GM19043 (cell line): ENCODE measurements at regions not wholly inside any gene's neighbourhood (a gene's known extent, or its start where the extent isn't known, plus 50 kb on each side); places are given as distances from the start of the nearest gene placed in this dataset.

Experiments
- ATAC-seq: cut with Tn5 transposase; IDR thresholded peaks from one replicate; pipeline ENCODE4 v1.9.1; 2021; ENCODE audit warnings: low read depth; ENCODE audit not compliant: unreplicated experiment

- ATAC-seq, result no peak
Measured at GRCh38 chr10:16341637-16342036, 95.2 kb upstream of the PTER start.

GRCh38 chr10:16348891-16349290, 87.9 kb upstream of the PTER start:
- ATAC-seq, result no peak

GRCh38 chr10:16352146-16352545, 84.7 kb upstream of the PTER start:
- ATAC-seq, result no peak

GRCh38 chr10:16360001-16360400, 76.8 kb upstream of the PTER start:
- ATAC-seq, result no peak

GRCh38 chr10:16360425-16360824, 76.4 kb upstream of the PTER start:
- no peak for ATAC-seq

- no peak for ATAC-seq
Measured at GRCh38 chr10:16361086-16361485, 75.7 kb upstream of the PTER start.

- ATAC-seq, result no peak
Measured at GRCh38 chr10:16363741-16364140, 73.1 kb upstream of the PTER start.

GRCh38 chr10:16367621-16368292, 69.1 kb upstream of the PTER start:
- no peak for ATAC-seq

- ATAC-seq, result peak; percentile 93
Measured at GRCh38 chr10:16381083-16381482, 55.7 kb upstream of the PTER start.

GRCh38 chr10:16384021-16384420, 52.8 kb upstream of the PTER start:
- no peak for ATAC-seq

GRCh38 chr10:16386855-16387254, 50.0 kb upstream of the PTER start:
- no peak for ATAC-seq
